HUES48 (cell line): ENCODE measurements at regions not wholly inside any gene's neighbourhood (a gene's known extent, or its start where the extent isn't known, plus 50 kb on each side); places are given as distances from the start of the nearest gene placed in this dataset.
"Not testable (repeated sequence)": the region's sequence is repeated elsewhere in the genome, so short reads cannot be mapped to it uniquely, and the experiment has no call there.

Source experiments
- H3K27ac ChIP-seq: one replicate; pipeline ENCODE4 v1.7.0; 2013; ENCODE audit warnings: low read depth, low read length, inconsistent platforms
- H3K27me3 ChIP-seq: 2 replicates; pipeline ENCODE4 v1.6.1; 2013; ENCODE audit warnings: mild to moderate bottlenecking, low read length; ENCODE audit not compliant: control insufficient read depth, insufficient read depth
- H3K36me3 ChIP-seq: 2 replicates; pipeline ENCODE4 v1.6.1; 2013; ENCODE audit warnings: low read length; ENCODE audit not compliant: control insufficient read depth, insufficient read depth
- H3K4me1 ChIP-seq: 2 replicates; pipeline ENCODE4 v1.6.1; 2013; ENCODE audit warnings: mild to moderate bottlenecking, low read length; ENCODE audit not compliant: control insufficient read depth, insufficient read depth
- H3K4me3 ChIP-seq: 2 replicates; pipeline ENCODE4 v1.5.1; 2013; ENCODE audit warnings: mild to moderate bottlenecking, low read depth, low read length
- H3K9ac ChIP-seq: 2 replicates; pipeline ENCODE4 v1.6.1; 2013; ENCODE audit warnings: mild to moderate bottlenecking, low read depth, low read length, moderate library complexity
- H3K9me3 ChIP-seq: 2 replicates; pipeline ENCODE4 v1.6.1; 2013; ENCODE audit warnings: low read length; ENCODE audit not compliant: control insufficient read depth, insufficient read depth

GRCh38 chr4:135917011-135917410, 1615.3 kb downstream of the PCDH18 start:
- no peaks in the 10 kb centered on the region for H3K9me3 ChIP-seq
- H3K27ac ChIP-seq = no peak overlapping the region
- H3K4me1 ChIP-seq = no peaks in the 10 kb centered on the region
- no peak overlapping the region for H3K4me3 ChIP-seq
- H3K9ac ChIP-seq = no peak overlapping the region
- no peaks in the 10 kb centered on the region for H3K27me3 ChIP-seq
- H3K36me3 ChIP-seq = no peaks in the 10 kb centered on the region

- no peaks in the 10 kb centered on the region for H3K36me3 ChIP-seq
- H3K27ac ChIP-seq = no peak overlapping the region
- no peak overlapping the region for H3K4me3 ChIP-seq
These were observed 1631.3 kb downstream of the PCDH18 start for GRCh38 chr4:135900956-135901355.

GRCh38 chr4:135864304-135864703, 1662.7 kb upstream of the PABPC4L start:
- not testable (repeated sequence) for H3K4me1 ChIP-seq, H3K27ac ChIP-seq, H3K4me3 ChIP-seq, H3K36me3 ChIP-seq, H3K9me3 ChIP-seq, H3K9ac ChIP-seq, H3K27me3 ChIP-seq

More at GRCh38 chr4:135900956-135901355, 1631.3 kb downstream of the PCDH18 start:
- Histone ChIP-seq H3K4me1 (no peaks in the 10 kb centered on the region), H3K9me3 (no peaks in the 10 kb centered on the region), H3K27me3 (no peaks in the 10 kb centered on the region), H3K9ac (no peak overlapping the region)

GRCh38 chr4:135840781-135841180, 1639.2 kb upstream of the PABPC4L start:
- H3K9ac ChIP-seq = no peak overlapping the region
- H3K27me3 ChIP-seq = no peaks in the 10 kb centered on the region
- no peak overlapping the region for H3K27ac ChIP-seq
- H3K9me3 ChIP-seq = no peaks in the 10 kb centered on the region
- no peak overlapping the region for H3K4me3 ChIP-seq
- no peaks in the 10 kb centered on the region for H3K36me3 ChIP-seq
- no peaks in the 10 kb centered on the region for H3K4me1 ChIP-seq

GRCh38 chr4:135839712-135840111, 1638.1 kb upstream of the PABPC4L start:
- Histone ChIP-seq H3K36me3 (no peaks in the 10 kb centered on the region), H3K4me1 (no peaks in the 10 kb centered on the region), H3K9ac (no peak overlapping the region), H3K27ac (no peak overlapping the region), H3K4me3 (no peak overlapping the region), H3K9me3 (no peaks in the 10 kb centered on the region), H3K27me3 (no peaks in the 10 kb centered on the region)

GRCh38 chr4:135838889-135839288, 1637.3 kb upstream of the PABPC4L start:
- Histone ChIP-seq H3K9ac (no peak overlapping the region), H3K4me1 (no peaks in the 10 kb centered on the region), H3K9me3 (no peaks in the 10 kb centered on the region), H3K27me3 (no peaks in the 10 kb centered on the region), H3K27ac (peak overlapping the region; percentile 53), H3K36me3 (no peaks in the 10 kb centered on the region), H3K4me3 (no peak overlapping the region)

GRCh38 chr4:135834471-135834870, 1632.9 kb upstream of the PABPC4L start:
- Histone ChIP-seq H3K9me3 (no peaks in the 10 kb centered on the region), H3K27me3 (no peaks in the 10 kb centered on the region), H3K4me1 (no peaks in the 10 kb centered on the region), H3K4me3 (no peak overlapping the region), H3K27ac (no peak overlapping the region), H3K9ac (no peak overlapping the region), H3K36me3 (no peaks in the 10 kb centered on the region)

- Histone ChIP-seq H3K4me1 (no peaks in the 10 kb centered on the region), H3K36me3 (no peaks in the 10 kb centered on the region), H3K4me3 (no peak overlapping the region), H3K27ac (no peak overlapping the region), H3K27me3 (no peaks in the 10 kb centered on the region), H3K9ac (no peak overlapping the region), H3K9me3 (no peaks in the 10 kb centered on the region)
These were observed 1631.9 kb upstream of the PABPC4L start for GRCh38 chr4:135833529-135833928.

- no peaks in the 10 kb centered on the region for H3K9me3 ChIP-seq
- no peak overlapping the region for H3K27ac ChIP-seq
- H3K4me3 ChIP-seq = no peak overlapping the region
- H3K4me1 ChIP-seq = no peaks in the 10 kb centered on the region
- H3K9ac ChIP-seq = no peak overlapping the region
- no peaks in the 10 kb centered on the region for H3K27me3 ChIP-seq
- H3K36me3 ChIP-seq = no peaks in the 10 kb centered on the region
These were observed 1623.2 kb upstream of the PABPC4L start for GRCh38 chr4:135824759-135825296.

GRCh38 chr4:135804785-135805184, 1603.2 kb upstream of the PABPC4L start:
- Histone ChIP-seq H3K9ac (no peak overlapping the region), H3K27me3 (no peaks in the 10 kb centered on the region)

GRCh38 chr4:135777361-135777760, 1575.8 kb upstream of the PABPC4L start:
- Histone ChIP-seq H3K9me3 (peaks cover 4% of the 10 kb centered on the region; the same call in 1 of the 2 replicates), H3K4me3 (no peak overlapping the region), H3K36me3 (no peaks in the 10 kb centered on the region), H3K27me3 (no peaks in the 10 kb centered on the region), H3K27ac (no peak overlapping the region), H3K4me1 (no peaks in the 10 kb centered on the region; the same call in 1 of the 2 replicates), H3K9ac (no peak overlapping the region)

More at GRCh38 chr4:135804785-135805184, 1603.2 kb upstream of the PABPC4L start:
- Histone ChIP-seq H3K4me3 (no peak overlapping the region), H3K27ac (no peak overlapping the region), H3K36me3 (no peaks in the 10 kb centered on the region), H3K9me3 (no peaks in the 10 kb centered on the region), H3K4me1 (no peaks in the 10 kb centered on the region)
